Mucosa of rectum (tissue), 2 donors: ENCODE measurements at regions not wholly inside any gene's neighbourhood (a gene's known extent, or its start where the extent isn't known, plus 50 kb on each side); places are given as distances from the start of the nearest gene placed in this dataset.

Experiments
- H3K27ac ChIP-seq, 2 donors: one replicate each; pipeline ENCODE4 v1.7.0; 2013; ENCODE audit warnings: inconsistent platforms in 2 of 2, low read depth in 2 of 2, low read length in 2 of 2
- H3K27me3 ChIP-seq, 2 donors: one replicate each; pipeline ENCODE4 v1.7.0; 2013; ENCODE audit warnings: low read length in 2 of 2; ENCODE audit not compliant: control insufficient read depth in 2 of 2, insufficient read depth in 2 of 2
- H3K36me3 ChIP-seq, 2 donors: one replicate each; pipeline ENCODE4 v1.7.0; 2013; ENCODE audit warnings: low read length in 2 of 2; ENCODE audit not compliant: control insufficient read depth in 2 of 2, insufficient read depth in 2 of 2
- H3K4me1 ChIP-seq, 2 donors: one replicate each; pipeline ENCODE4 v1.7.0; 2013; ENCODE audit warnings: low read length in 2 of 2, mild to moderate bottlenecking in 1 of 2; ENCODE audit not compliant: control insufficient read depth in 2 of 2, insufficient read depth in 2 of 2
- H3K4me3 ChIP-seq, 2 donors: one replicate each; pipeline ENCODE4 v1.7.0; 2013; ENCODE audit warnings: low read length in 2 of 2
- H3K9ac ChIP-seq, 2 donors: one replicate each; pipeline ENCODE4 v1.7.0; 2013; ENCODE audit warnings: low read length in 2 of 2, low read depth in 1 of 2, mild to moderate bottlenecking in 1 of 2
- H3K9me3 ChIP-seq, 2 donors: one replicate each; pipeline ENCODE4 v1.7.0; 2013; ENCODE audit warnings: low read length in 2 of 2; ENCODE audit not compliant: control insufficient read depth in 2 of 2
- donor health status: healthy.
- donor health status: Normal muscosa, but diverticular disease.

DNA sequence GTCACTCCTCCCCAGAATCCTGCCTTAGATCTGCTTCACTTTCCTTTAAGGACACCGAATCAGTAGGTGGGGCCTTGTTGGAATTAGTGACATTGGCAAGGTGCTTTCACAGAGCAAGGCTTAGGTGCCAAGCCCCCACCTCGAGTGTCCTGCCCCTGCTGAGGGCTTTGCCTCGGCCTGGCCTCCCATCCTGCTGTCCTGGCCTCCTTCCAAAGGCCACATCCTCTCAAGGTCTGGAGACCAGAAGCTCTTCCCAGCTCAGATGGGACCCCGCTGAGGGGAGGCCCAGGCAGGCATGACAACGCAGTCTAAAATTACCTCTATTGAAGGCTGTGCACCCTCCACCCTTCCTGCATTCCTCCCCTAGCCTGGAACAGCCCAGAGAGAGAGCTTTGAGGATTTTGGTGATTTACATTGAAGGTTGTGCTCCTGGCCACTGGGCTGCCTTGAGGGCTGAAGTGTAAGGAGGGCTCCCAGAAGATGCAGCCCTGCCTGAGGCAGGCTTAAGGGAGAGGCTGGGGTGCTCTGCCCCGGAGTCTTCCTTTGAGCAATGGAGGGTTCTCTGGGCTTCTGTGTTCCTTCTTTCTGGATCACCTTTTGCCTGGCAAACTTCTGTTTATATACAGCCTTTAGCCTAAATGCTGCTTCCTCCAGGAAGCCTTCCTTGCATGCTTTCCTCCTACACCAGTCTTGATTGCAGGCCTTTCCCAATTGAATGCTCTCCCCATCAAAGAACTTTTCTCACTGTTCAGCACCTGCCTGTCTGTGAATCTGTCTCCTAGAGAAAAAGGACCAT, 154.4 kb downstream of the DDX1 start:
- H3K4me3 ChIP-seq, result no peak overlapping the region
- H3K27ac ChIP-seq, result no peak overlapping the region
- no peaks in the 10 kb centered on the region for H3K36me3 ChIP-seq
- H3K4me1 ChIP-seq, result peaks cover 0 to 5% of the 10 kb centered on the region in 2 donors
- no peaks in the 10 kb centered on the region for H3K9me3 ChIP-seq
- no peaks in the 10 kb centered on the region for H3K27me3 ChIP-seq
- H3K9ac ChIP-seq, result no peak overlapping the region

DNA sequence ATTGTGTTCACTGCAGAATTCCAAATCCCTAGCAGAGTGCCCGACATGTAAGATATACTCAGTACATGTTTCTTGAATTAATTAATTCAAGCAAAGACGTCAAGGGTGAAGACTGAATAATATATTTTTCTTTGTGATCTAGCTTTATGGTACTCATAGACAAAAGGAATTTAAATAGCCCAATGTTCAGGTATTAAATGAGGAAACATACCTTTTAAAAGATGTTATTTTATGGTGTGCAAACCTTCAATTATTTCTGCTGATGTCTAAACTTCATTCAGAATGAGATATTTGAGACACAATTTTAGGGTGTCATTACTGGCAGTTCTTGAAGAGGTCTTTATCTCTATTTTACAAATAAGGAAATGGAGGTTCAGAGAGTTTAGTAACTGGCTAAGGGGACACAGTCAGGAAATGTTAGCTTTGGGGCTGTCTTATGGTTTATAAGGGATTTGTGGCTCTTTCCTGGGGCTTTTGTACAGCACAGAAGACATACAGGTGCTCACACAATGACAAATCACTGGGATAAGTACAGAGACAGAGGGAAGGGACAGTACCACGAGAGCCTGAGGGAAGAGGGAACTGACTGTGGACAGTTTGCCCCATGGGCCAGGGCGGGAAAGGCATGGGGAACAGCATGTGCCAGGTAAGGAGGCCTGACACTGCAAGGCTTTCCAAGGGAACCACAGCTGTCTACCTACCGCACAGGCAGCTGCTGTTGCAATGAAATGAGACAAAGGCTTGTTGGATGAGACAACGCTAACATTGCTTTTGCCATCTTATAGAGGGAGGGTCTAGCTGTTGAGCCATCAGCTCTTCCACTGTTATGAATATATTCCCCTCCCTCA, 155.3 kb downstream of the DDX1 start:
- Histone ChIP-seq H3K4me1 (peaks cover 0 to 5% of the 10 kb centered on the region in 2 donors), H3K36me3 (no peaks in the 10 kb centered on the region), H3K9me3 (no peaks in the 10 kb centered on the region), H3K27ac (no peak overlapping the region), H3K4me3 (no peak overlapping the region), H3K27me3 (no peaks in the 10 kb centered on the region), H3K9ac (no peak overlapping the region)

DNA sequence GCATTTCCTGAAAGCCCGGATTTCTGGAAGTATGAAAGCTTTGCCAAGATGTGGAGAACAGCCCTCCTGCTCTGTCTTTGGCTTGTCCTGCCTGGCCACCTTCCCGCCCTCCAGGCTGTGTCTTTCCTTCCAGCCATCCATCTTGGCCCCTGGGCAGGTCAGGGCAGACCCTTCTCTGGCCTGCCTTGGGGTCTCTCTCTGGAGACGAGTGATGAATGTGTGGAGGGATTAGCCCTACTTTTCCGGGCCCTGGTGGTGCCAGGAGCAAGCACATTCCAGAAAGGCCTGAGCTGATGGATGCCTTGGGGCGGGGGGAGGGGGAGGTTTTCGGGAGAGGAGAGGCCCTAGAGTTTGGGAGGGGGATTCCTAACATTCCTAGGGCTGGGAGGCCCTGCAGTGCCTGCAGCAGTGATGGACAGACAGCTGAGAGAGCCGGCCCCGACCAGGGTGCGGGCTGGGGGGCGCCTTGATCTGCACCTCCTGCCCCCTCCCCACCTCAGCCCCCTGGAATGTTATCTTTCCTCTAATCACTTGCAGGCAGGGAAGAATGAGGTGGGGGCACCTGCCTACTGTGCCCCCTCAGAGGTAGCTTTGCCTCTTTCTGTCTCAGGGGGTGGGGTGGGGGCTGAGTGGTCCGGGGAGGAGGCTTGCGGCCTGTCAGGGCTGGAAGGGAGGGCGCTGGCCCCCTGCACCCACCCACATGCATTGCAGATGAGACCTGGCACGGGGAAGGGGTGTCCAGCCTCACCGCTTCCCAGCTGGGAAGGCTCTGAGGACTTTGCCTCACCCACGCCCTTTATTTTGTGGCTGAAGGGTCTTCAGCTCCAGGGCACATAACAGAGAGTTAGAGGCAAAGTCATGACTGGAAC, 156.2 kb downstream of the DDX1 start:
- Histone ChIP-seq H3K4me3 (no peak overlapping the region), H3K9me3 (no peaks in the 10 kb centered on the region), H3K9ac (no peak overlapping the region), H3K36me3 (no peaks in the 10 kb centered on the region), H3K27ac (no peak overlapping the region), H3K4me1 (peaks cover 0 to 5% of the 10 kb centered on the region in 2 donors), H3K27me3 (no peaks in the 10 kb centered on the region)

DNA sequence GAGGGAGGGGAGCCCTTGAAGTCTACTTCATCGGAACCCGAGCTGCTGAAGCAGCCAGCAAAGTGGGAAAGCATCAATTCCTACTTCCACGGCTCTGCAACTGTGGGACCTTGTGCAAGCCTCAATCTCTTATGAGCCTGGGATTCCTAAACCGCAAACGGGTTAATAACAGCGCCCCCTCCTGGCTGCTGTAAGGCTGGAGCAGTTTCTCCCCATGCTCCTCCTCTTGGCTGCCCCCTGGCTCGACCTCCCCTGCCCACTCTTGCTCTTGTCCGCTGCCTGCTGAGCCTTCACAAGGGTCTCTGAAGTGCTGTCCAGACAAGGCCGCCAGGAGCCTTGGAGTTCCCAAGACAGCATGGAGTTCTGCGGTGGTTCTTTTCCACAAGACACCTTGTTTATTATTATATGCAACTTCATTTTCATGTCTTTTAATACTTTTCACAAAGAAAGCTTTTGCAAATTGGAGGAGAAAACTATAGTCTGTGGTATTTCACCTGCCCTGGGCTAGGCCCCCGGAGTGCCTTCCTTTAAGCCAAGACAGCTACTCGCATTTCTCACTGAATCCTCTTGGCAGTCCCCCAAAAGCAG, 157.2 kb downstream of the DDX1 start:
- H3K9me3 ChIP-seq, result no peaks in the 10 kb centered on the region
- H3K27ac ChIP-seq, result no peak overlapping the region
- no peak overlapping the region for H3K4me3 ChIP-seq
- peaks cover 0 to 5% of the 10 kb centered on the region in 2 donors for H3K4me1 ChIP-seq
- H3K36me3 ChIP-seq, result no peaks in the 10 kb centered on the region
- no peaks in the 10 kb centered on the region for H3K27me3 ChIP-seq
- H3K9ac ChIP-seq, result no peak overlapping the region

DNA sequence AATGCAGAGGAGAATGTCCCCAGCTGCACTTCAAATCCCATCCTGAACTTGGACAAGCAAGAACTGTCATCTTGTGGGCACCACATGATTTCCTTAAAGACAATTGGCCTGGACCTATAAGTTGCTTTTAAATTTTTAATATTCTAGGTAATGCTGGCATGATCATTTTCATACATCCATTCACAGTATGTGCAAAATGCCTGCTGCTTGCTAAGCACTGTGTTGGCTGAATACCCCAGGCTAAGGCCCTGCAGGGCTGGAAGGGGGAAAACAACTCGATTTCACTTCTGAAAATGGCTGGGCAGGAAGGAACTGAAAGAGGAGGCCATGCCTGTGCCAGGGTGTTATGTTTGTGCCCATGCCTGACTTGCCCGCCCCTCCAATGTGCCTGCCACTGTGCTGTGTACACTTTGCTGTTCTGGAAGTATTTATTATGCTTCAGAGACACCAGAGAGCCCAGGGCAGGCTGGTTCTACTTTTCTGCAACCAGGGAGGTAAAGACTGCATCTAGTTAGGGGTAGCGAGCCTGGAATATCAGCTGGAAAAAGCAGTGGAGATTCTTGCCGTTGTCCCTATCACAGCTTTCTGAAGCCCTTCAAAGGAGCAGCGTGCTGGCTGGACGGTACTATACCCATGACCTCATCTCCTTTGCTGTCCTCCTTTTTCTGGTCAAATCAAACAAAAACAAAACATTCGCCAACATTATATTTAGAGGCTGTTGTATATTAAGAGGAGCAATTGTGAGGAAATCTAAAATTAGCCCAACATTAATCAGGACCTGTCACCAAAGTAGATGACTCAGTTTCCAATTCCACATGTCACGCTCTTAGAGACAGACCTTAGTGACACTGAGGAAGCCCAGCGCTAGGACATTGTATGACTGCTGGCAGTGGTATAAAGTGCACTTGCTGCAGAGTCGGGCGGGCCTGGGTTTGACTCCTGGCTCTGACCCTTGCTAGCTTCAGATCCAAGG, 158.1 kb downstream of the DDX1 start:
- no peak overlapping the region for H3K27ac ChIP-seq
- no peaks in the 10 kb centered on the region for H3K36me3 ChIP-seq
- H3K4me3 ChIP-seq, result no peak overlapping the region
- peaks cover 0 to 5% of the 10 kb centered on the region in 2 donors for H3K4me1 ChIP-seq
- H3K9ac ChIP-seq, result no peak overlapping the region
- no peaks in the 10 kb centered on the region for H3K9me3 ChIP-seq
- H3K27me3 ChIP-seq, result no peaks in the 10 kb centered on the region

DNA sequence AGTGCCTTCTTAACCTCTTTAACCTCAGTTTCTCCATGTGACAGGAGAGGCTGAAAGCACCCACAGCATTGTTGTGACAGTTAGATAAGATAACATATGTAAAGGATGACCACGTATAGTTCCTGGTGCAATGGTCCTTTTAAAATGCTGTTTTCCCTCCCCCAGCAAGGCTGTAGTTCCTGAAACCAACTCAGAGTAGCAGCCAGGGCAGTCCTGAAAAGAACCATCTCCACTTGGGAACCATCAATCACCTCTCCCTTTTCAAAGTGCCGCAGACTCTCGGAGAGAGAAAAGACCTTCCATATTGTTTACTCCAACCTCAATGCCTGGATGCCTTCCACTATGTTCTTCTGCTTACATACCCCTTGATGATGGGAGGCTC, 158.8 kb downstream of the DDX1 start:
- Histone ChIP-seq H3K27me3 (no peaks in the 10 kb centered on the region), H3K36me3 (no peaks in the 10 kb centered on the region), H3K9me3 (no peaks in the 10 kb centered on the region), H3K4me3 (no peak overlapping the region), H3K4me1 (peaks cover 0 to 5% of the 10 kb centered on the region in 2 donors), H3K27ac (no peak overlapping the region), H3K9ac (no peak overlapping the region)

DNA sequence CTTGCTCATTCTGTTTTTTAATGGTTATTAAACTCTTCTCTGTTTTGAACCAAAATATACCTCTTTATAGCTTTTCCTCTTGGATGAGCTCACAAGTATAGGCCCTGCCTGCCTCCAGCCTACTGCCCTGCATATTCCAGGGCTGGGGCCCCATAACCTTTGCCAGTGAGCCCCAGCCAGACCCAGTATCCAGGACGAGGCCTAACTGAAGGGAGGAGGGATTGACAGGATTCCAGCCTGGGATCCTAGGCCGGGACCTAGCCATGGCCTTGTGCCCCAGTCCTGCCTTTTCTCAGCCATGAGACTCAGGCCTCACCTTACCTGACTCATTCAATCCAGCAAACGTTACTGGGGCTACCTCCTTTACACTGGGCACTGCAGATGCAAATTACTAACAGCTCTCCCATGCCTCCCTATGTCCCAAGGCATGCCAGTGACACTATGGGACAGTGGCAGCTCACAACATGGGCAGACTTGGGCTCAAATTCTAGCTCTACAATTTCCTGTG, 159.2 kb downstream of the DDX1 start:
- Histone ChIP-seq H3K9me3 (no peaks in the 10 kb centered on the region), H3K9ac (no peak overlapping the region), H3K27ac (no peak overlapping the region), H3K4me3 (no peak overlapping the region), H3K36me3 (no peaks in the 10 kb centered on the region), H3K4me1 (peaks cover 0 to 5% of the 10 kb centered on the region in 2 donors), H3K27me3 (no peaks in the 10 kb centered on the region)

DNA sequence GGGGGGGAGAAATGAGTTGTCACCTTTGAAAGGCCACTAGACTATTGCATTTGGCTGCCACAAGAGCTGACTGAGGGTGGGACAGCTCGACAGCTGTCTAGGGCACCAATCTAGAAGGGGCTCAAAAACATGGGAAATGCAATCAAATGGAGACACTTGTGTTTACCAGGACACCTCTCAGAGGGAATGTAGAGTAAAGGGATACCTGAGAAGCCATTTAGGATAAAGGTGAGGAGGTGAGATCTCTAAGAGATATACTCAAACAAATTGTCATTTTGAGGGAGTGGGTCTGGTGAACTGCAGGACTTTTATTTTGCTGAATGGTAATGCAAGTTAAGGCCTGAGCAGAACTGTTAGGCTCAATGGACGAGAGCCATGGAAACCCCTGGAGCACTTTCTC, 159.8 kb downstream of the DDX1 start:
- H3K4me1 ChIP-seq, result peaks cover 0 to 3% of the 10 kb centered on the region in 2 donors
- no peaks in the 10 kb centered on the region for H3K27me3 ChIP-seq
- no peak overlapping the region for H3K9ac ChIP-seq
- no peaks in the 10 kb centered on the region for H3K9me3 ChIP-seq
- H3K36me3 ChIP-seq, result no peaks in the 10 kb centered on the region
- H3K4me3 ChIP-seq, result no peak overlapping the region
- H3K27ac ChIP-seq, result no peak overlapping the region
